H9 (cell line): ENCODE measurements at regions not wholly inside any gene's neighbourhood (a gene's known extent, or its start where the extent isn't known, plus 50 kb on each side); places are given as distances from the start of the nearest gene placed in this dataset.

Source experiments
- DNase-seq: peaks from one replicate; pipeline ENCODE4 v3.0.0-alpha.2; 2017
- H2AFZ ChIP-seq: one replicate; pipeline ENCODE4 v1.6.1; 2013; ENCODE audit warnings: mild to moderate bottlenecking, low read length, control low read depth, moderate library complexity
- H2AK5ac ChIP-seq: 2 replicates; pipeline ENCODE4 v1.6.1; 2013; ENCODE audit warnings: low read length, control low read depth, mixed read lengths; ENCODE audit not compliant: insufficient read length
- H2BK120ac ChIP-seq: one replicate; pipeline ENCODE4 v1.6.1; 2013; ENCODE audit warnings: low read depth, mild to moderate bottlenecking, low read length, control low read depth, inconsistent platforms; ENCODE audit not compliant: poor library complexity, severe bottlenecking
- H2BK12ac ChIP-seq: 2 replicates; pipeline ENCODE4 v1.6.1; 2013; ENCODE audit warnings: low read length, control low read depth, mixed read lengths, low read depth; ENCODE audit not compliant: insufficient read length
- H2BK15ac ChIP-seq: 2 replicates; pipeline ENCODE4 v1.6.1; 2013; ENCODE audit warnings: low read depth, low read length, control low read depth
- H2BK20ac ChIP-seq: one replicate; pipeline ENCODE4 v1.6.1; 2013; ENCODE audit warnings: low read depth, mild to moderate bottlenecking, low read length, control low read depth, inconsistent platforms; ENCODE audit not compliant: poor library complexity, severe bottlenecking
- H2BK5ac ChIP-seq: 2 replicates; pipeline ENCODE4 v1.6.1; 2013; ENCODE audit warnings: low read length, control low read depth, mixed read lengths; ENCODE audit not compliant: insufficient read length
- H3K14ac ChIP-seq: 2 replicates; pipeline ENCODE4 v1.6.1; 2013; ENCODE audit warnings: low read length, control low read depth; ENCODE audit not compliant: insufficient read depth
- H3K18ac ChIP-seq: 2 replicates; pipeline ENCODE4 v1.6.1; 2013; ENCODE audit warnings: low read depth, mild to moderate bottlenecking, mixed read lengths, low read length, control low read depth; ENCODE audit not compliant: insufficient read length
- H3K23ac ChIP-seq: 2 replicates; pipeline ENCODE4 v1.6.1; 2013; ENCODE audit warnings: low read length, control low read depth, mixed read lengths, low read depth; ENCODE audit not compliant: insufficient read length
- H3K23me2 ChIP-seq: 2 replicates; pipeline ENCODE4 v1.6.1; 2013; ENCODE audit warnings: low read depth, mild to moderate bottlenecking, mixed read lengths, low read length, control low read depth; ENCODE audit not compliant: insufficient read length, poor library complexity, severe bottlenecking
- H3K27ac ChIP-seq: 2 replicates; pipeline ENCODE4 v1.5.1; 2013; ENCODE audit warnings: low read length, control low read depth, mixed read lengths, low read depth; ENCODE audit not compliant: insufficient read length
- H3K27me3 ChIP-seq: 2 replicates; pipeline ENCODE4 v1.6.1; 2013; ENCODE audit warnings: low read length, control low read depth, inconsistent platforms; ENCODE audit not compliant: insufficient read depth
- H3K4ac ChIP-seq: 2 replicates; pipeline ENCODE4 v1.6.1; 2013; ENCODE audit warnings: low read depth, mild to moderate bottlenecking, control low read depth, inconsistent platforms, low read length, moderate library complexity
- H3K4me1 ChIP-seq: 2 replicates; pipeline ENCODE4 v1.6.1; 2013; ENCODE audit warnings: low read length, control low read depth, inconsistent platforms; ENCODE audit not compliant: insufficient read depth
- H3K4me2 ChIP-seq: 2 replicates; pipeline ENCODE4 v1.6.1; 2013; ENCODE audit warnings: low read length, control low read depth, mixed read lengths; ENCODE audit not compliant: insufficient read length, insufficient read depth
- H3K56ac ChIP-seq: 2 replicates; pipeline ENCODE4 v1.6.1; 2013; ENCODE audit warnings: low read depth, mild to moderate bottlenecking, mixed read lengths, low read length, control low read depth; ENCODE audit not compliant: insufficient read length
- H3K79me1 ChIP-seq: 2 replicates; pipeline ENCODE4 v1.6.1; 2013; ENCODE audit warnings: low read depth, mild to moderate bottlenecking, moderate library complexity, low read length, control low read depth, inconsistent platforms; ENCODE audit not compliant: insufficient read depth, poor library complexity, severe bottlenecking
- H3K79me2 ChIP-seq: 2 replicates; pipeline ENCODE4 v1.6.1; 2013; ENCODE audit warnings: low read length, control low read depth, inconsistent platforms; ENCODE audit not compliant: insufficient read depth
- H3K9ac ChIP-seq: 2 replicates; pipeline ENCODE4 v1.6.1; 2013; ENCODE audit warnings: low read length, control low read depth, mixed read lengths; ENCODE audit not compliant: insufficient read length; ENCODE audit errors: extremely low read depth
- H3K9me3 ChIP-seq: one replicate; pipeline ENCODE4 v1.6.1; 2013; ENCODE audit warnings: low read depth, low read length, inconsistent platforms; ENCODE audit not compliant: control insufficient read depth
- H3T11ph ChIP-seq: one replicate; pipeline ENCODE4 v1.6.1; 2013; ENCODE audit warnings: mild to moderate bottlenecking, low read length, control low read depth, inconsistent platforms
- H4K20me1 ChIP-seq: one replicate; pipeline ENCODE4 v1.6.1; 2013; ENCODE audit not compliant: control insufficient read depth, insufficient read length, insufficient read depth
- H4K5ac ChIP-seq: 2 replicates; pipeline ENCODE4 v1.6.1; 2013; ENCODE audit warnings: low read depth, mild to moderate bottlenecking, mixed read lengths, low read length, control low read depth; ENCODE audit not compliant: insufficient read length
- H4K8ac ChIP-seq: replicated peaks from 2 replicates; pipeline ENCODE4 v1.6.1; 2013; ENCODE audit warnings: low read length, control low read depth, mixed read lengths, low read depth; ENCODE audit not compliant: insufficient read length
- H4K91ac ChIP-seq: 2 replicates; pipeline ENCODE4 v1.6.1; 2013; ENCODE audit warnings: low read depth, mild to moderate bottlenecking, moderate library complexity, mixed read lengths, low read length, control low read depth; ENCODE audit not compliant: insufficient read length
- H3K27ac Mint-ChIP-seq, 3 experiments: 2 replicates in 2 of 3; 3 replicates in 1 of 3; pipeline ENCODE4 v1.8.0; 2020 to 2021; ENCODE audit warnings: mixed read lengths in 3 of 3, mild to moderate bottlenecking in 1 of 3, moderate library complexity in 1 of 3
- H3K27me3 Mint-ChIP-seq: 2 replicates; pipeline ENCODE4 v1.8.0; 2021; ENCODE audit warnings: low read depth, mild to moderate bottlenecking, moderate library complexity, mixed read lengths
- H3K36me3 Mint-ChIP-seq, 3 experiments: 2 replicates in 2 of 3; 3 replicates in 1 of 3; pipeline ENCODE4 v1.8.0; 2020 to 2021; ENCODE audit warnings: low read depth in 3 of 3, mixed read lengths in 3 of 3; ENCODE audit not compliant: insufficient read depth in 1 of 3
- H3K4me1 Mint-ChIP-seq, 2 experiments: 2 replicates each; pipeline ENCODE4 v1.8.0; 2020; ENCODE audit warnings: mixed read lengths in 2 of 2
- H3K4me3 Mint-ChIP-seq, 2 experiments: 2 replicates in 1 of 2; 3 replicates in 1 of 2; pipeline ENCODE4 v1.8.0; 2020 to 2021; ENCODE audit warnings: mild to moderate bottlenecking in 2 of 2, mixed read lengths in 2 of 2, moderate library complexity in 1 of 2
- H3K9me3 Mint-ChIP-seq, 2 experiments: 2 replicates in 1 of 2; 3 replicates in 1 of 2; pipeline ENCODE4 v1.8.0; 2020; ENCODE audit warnings: mild to moderate bottlenecking in 2 of 2, mixed read lengths in 2 of 2, moderate library complexity in 1 of 2
- CTCF ChIP-seq: fragments of 200-600 bp; sonication (generic); conservative IDR thresholded peaks from 3 replicates; pipeline ENCODE4 v1.8.0; 2021; ENCODE audit warnings: antibody characterized with exemption, mild to moderate bottlenecking
- WGBS: extraction: QIAGEN DNeasy Blood & Tissue Kit; methylation state at CpG from one replicate; pipeline ENCODE4 v1.1.7; 2013; ENCODE audit warnings: missing lambda C conversion rate, low lambda C conversion rate, mixed read lengths; ENCODE audit not compliant: insufficient read length; ENCODE audit errors: extremely low coverage; 5-methylcytosine and 5-hydroxymethylcytosine counted together

DNA sequence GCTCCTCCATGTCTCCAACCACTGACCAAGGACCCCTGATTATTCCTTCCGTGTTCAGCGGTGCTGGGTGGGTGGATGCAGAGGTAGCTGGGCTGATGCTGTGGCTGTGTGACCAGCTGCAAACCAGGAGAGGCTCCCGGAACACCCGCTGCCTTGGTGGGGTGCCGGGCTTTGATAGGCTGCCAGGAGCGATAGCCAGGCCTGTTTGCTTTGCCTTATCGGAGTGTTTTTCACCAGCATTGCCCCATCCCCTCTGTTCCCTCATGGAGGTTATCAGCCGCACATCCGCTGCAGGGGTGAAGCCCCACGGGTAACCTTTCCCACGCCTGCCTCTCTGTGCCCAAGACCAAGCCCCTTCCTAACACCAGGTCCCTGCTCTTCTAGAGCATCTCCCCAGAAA is 354.3 kb downstream of the C16orf95 start:
- Histone ChIP-seq H3K27ac (no peak overlapping the region), H4K91ac (no peak overlapping the region), H3K4me1 (no peaks in the 10 kb centered on the region), H3K23me2 (no peaks in the 10 kb centered on the region), H3K4me2 (no peak overlapping the region), H3K9ac (no peak overlapping the region), H3K23ac (no peak overlapping the region), H2BK12ac (no peak overlapping the region), H4K8ac (no peak overlapping the region), H2BK5ac (no peak overlapping the region), H2BK15ac (no peak overlapping the region), H2BK20ac (no peak overlapping the region), H3K9me3 (no peaks in the 10 kb centered on the region), H3K18ac (no peak overlapping the region), H2AK5ac (no peak overlapping the region), H3K56ac (no peak overlapping the region), H3K79me1 (no peaks in the 10 kb centered on the region), H3T11ph (no peak overlapping the region), H3K14ac (no peak overlapping the region), H3K27me3 (no peaks in the 10 kb centered on the region), H4K20me1 (no peaks in the 10 kb centered on the region), H4K5ac (no peak overlapping the region), H2BK120ac (no peak overlapping the region), H2AFZ (no peak overlapping the region), H3K79me2 (no peaks in the 10 kb centered on the region), H3K4ac (no peak overlapping the region)
- Mint-ChIP-seq H3K9me3 (no peaks in the 10 kb centered on the region; a peak in 1 of 5 replicates), H3K27ac (no peak overlapping the region), H3K4me3 (no peak overlapping the region), H3K4me1 (peaks cover 0 to 6% of the 10 kb centered on the region in 2 experiments; a peak in 2 of 4 replicates), H3K27me3 (peaks cover 10% of the 10 kb centered on the region), H3K36me3 (no peaks in the 10 kb centered on the region)
- TF ChIP-seq CTCF: no peak
- WGBS: no CpG with 5 or more reads among the region's 11 CpGs
- no peak for DNase-seq
